Right lobe of liver (tissue), 6 donors: ENCODE measurements at regions not wholly inside any gene's neighbourhood (a gene's known extent, or its start where the extent isn't known, plus 50 kb on each side); places are given as distances from the start of the nearest gene placed in this dataset.

Experiments
- ATAC-seq, 4 donors: fragments of 200-7000 bp; cut with Tn5 transposase; one replicate each; pipeline ENCODE4 v1.9.1; 2020; ENCODE audit warnings: mild to moderate bottlenecking in 4 of 4, moderate library complexity in 4 of 4
- DNase-seq, 3 donors: peaks; one replicate each; pipeline ENCODE4 v3.0.0-alpha.2; 2020
- H3K27ac ChIP-seq, 3 donors: fragments of 200-600 bp; one replicate each; pipeline ENCODE4 v1.8.0; 2022
- H3K27me3 ChIP-seq, 2 donors: fragments of 200-600 bp; one replicate each; pipeline ENCODE4 v1.8.0; 2022
- H3K36me3 ChIP-seq, 4 donors: fragments of 200-600 bp; sonication (generic) in 1 of 4; one replicate each; pipeline versions ENCODE4 v1.5.1 to v1.8.0; 2017 to 2022; ENCODE audit warnings: control low read depth in 1 of 4
- H3K4me1 ChIP-seq, 4 donors: fragments of 200-600 bp; sonication (generic) in 1 of 4; one replicate each; pipeline versions ENCODE4 v1.5.1 to v1.8.0; 2017 to 2022; ENCODE audit warnings: control low read depth in 1 of 4
- H3K4me3 ChIP-seq, 3 donors: fragments of 200-600 bp; one replicate each; pipeline ENCODE4 v1.8.0; 2022
- H3K9me3 ChIP-seq, 4 donors: fragments of 200-600 bp; sonication (generic) in 1 of 4; one replicate each; pipeline versions ENCODE4 v1.5.1 to v1.8.0; 2017 to 2022; ENCODE audit warnings: control low read depth in 1 of 4
- POLR2A ChIP-seq: fragments of 450-650 bp; IDR thresholded peaks from one replicate; pipeline ENCODE4 v1.6.1; 2017; ENCODE audit warnings: antibody characterized with exemption, mild to moderate bottlenecking
- WGBS: methylation state at CpG from one replicate; pipeline ENCODE4 v1.1.6; 2018; ENCODE audit warnings: low coverage, low lambda C conversion rate; ENCODE audit not compliant: insufficient coverage; ENCODE audit errors: missing lambda C conversion rate; 5-methylcytosine and 5-hydroxymethylcytosine counted together
- intact Hi-C, 2 donors: fragments of 100-400 bp; cut with DNase I; formaldehyde crosslinking; loops; one replicate each; pipeline versions ENCODE4 v1.11.2 to v1.14.1; 2022
- TF ChIP-seq, protein P1 (sequence below), 4 donors: fragments of 200-600 bp in 3 of 4; fragments of 450-650 bp in 1 of 4; IDR thresholded peaks; one replicate each; pipeline versions ENCODE4 v1.5.1 to v1.8.0; 2016 to 2022; ENCODE audit warnings: antibody characterized with exemption in 4 of 4, mild to moderate bottlenecking in 2 of 4
- donor health status: DM: no; HTN: yes; CAD: no.
- donor health status: DM: no; HTN: no; CAD: no.
- donor health status: DM: no; HTN: no; CAD: no.
- donor health status: DM: no; HTN: yes; CAD: no.
- donor health status: DM: no; HTN: yes; CAD: no.

DNA sequence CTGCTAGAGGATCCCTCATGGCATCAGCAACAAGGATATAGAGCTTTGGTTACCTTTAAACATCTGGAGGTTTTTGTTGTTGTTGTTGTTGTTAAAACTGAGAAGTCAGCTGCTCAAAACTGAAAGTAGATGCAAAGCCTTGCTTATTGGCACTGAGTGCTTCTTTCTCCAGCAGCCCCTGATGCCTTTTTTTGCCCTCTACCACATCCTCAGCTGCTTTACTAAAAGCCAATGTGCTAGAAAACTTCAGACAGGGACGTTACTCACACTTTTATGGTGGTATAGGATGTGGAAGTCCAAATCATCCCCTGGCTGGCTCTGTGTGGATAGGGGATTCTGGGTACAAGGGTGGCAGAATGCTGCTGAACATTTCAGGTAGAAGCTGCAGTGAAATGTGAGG, 78.3 kb upstream of the CHST9 start:
- no peaks in the 10 kb centered on the region for H3K9me3 ChIP-seq
- no peaks in the 10 kb centered on the region for H3K27me3 ChIP-seq
- no peak overlapping the region for H3K27ac ChIP-seq
- H3K36me3 ChIP-seq = no peaks in the 10 kb centered on the region
- 64% methylated on average over 1 of the region's 1 CpG for WGBS
- no peaks in the 10 kb centered on the region for H3K4me1 ChIP-seq
- ATAC-seq = no peak
- no peak overlapping the region for H3K4me3 ChIP-seq
- no peak for DNase-seq
- intact Hi-C loops = no loop called here
- no peak for TF ChIP-seq POLR2A
- TF ChIP-seq, protein P1, sequence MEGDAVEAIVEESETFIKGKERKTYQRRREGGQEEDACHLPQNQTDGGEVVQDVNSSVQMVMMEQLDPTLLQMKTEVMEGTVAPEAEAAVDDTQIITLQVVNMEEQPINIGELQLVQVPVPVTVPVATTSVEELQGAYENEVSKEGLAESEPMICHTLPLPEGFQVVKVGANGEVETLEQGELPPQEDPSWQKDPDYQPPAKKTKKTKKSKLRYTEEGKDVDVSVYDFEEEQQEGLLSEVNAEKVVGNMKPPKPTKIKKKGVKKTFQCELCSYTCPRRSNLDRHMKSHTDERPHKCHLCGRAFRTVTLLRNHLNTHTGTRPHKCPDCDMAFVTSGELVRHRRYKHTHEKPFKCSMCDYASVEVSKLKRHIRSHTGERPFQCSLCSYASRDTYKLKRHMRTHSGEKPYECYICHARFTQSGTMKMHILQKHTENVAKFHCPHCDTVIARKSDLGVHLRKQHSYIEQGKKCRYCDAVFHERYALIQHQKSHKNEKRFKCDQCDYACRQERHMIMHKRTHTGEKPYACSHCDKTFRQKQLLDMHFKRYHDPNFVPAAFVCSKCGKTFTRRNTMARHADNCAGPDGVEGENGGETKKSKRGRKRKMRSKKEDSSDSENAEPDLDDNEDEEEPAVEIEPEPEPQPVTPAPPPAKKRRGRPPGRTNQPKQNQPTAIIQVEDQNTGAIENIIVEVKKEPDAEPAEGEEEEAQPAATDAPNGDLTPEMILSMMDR (IDR thresholded peaks at IDR 0.05) = no peak

DNA sequence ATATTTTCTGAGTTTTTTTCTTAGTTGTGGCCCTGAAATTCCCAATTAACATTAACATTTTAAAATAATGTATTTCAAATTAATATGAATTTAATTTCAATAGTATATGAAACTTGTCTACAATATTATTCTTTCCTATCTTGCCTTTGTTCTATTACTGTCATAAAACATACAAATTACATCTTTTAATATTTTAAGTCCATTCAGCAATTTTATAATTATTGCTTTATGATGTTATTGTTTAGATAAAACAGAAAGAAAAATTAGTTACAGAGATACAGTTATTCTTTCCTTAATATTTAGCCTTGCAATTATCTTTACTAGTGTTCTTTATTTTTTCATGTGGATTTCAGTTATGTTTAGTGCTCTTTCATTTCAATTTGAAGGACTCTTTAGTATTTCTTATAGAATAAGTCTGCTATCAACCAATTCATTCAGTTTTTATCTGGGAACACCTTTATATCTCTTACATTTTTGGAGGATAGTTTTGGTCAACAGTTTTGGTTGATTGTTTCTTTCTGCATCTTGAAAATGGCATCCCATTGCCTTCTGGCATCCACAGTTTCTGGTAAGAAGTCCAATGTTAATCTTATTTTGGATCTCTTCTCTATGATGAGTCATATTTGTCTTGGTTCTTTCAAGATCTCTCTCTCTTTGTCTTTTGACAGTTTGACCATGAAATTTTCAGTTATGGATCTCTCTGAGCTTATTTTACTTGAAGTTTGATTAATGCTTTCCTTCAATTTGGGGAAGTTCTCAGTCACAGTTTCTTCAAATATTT, 76.9 kb upstream of the CHST9 start:
- no peak for TF ChIP-seq POLR2A
- TF ChIP-seq, protein P1 (IDR thresholded peaks at IDR 0.05) = no peak
- Histone ChIP-seq H3K36me3 (no peaks in the 10 kb centered on the region), H3K4me3 (no peak overlapping the region), H3K9me3 (no peaks in the 10 kb centered on the region), H3K27me3 (no peaks in the 10 kb centered on the region), H3K27ac (no peak overlapping the region), H3K4me1 (no peaks in the 10 kb centered on the region)
- ATAC-seq = no peak
- intact Hi-C loops = no loop called here
- DNase-seq = no peak

DNA sequence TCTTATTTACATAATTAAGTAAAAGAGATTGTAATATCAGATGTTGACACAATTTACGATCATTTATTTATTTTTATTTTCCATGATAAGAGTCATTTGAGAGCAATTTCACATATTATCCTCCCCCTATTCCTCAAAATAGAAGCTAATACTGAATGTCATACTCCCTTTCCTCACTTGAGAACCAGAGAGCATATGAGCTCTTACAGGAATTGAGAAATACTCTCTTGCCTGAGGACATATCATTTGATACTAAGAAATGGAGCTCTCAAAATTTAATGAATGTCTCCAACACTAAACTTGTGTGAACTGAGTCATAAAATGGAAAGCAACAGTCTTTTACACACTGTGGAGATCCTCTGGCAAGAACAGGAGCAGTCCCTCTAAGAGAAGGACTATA, 68.5 kb upstream of the CHST9 start:
- intact Hi-C loops = no loop called here
- H3K9me3 ChIP-seq = no peaks in the 10 kb centered on the region
- no peaks in the 10 kb centered on the region for H3K27me3 ChIP-seq
- H3K36me3 ChIP-seq = no peaks in the 10 kb centered on the region
- H3K4me1 ChIP-seq = no peaks in the 10 kb centered on the region
- WGBS = 36% methylated on average over 1 of the region's 1 CpG
- TF ChIP-seq POLR2A = no peak
- TF ChIP-seq, protein P1 (IDR thresholded peaks at IDR 0.05) = no peak
- no peak for ATAC-seq
- no peak overlapping the region for H3K27ac ChIP-seq
- H3K4me3 ChIP-seq = no peak overlapping the region
- DNase-seq = no peak

DNA sequence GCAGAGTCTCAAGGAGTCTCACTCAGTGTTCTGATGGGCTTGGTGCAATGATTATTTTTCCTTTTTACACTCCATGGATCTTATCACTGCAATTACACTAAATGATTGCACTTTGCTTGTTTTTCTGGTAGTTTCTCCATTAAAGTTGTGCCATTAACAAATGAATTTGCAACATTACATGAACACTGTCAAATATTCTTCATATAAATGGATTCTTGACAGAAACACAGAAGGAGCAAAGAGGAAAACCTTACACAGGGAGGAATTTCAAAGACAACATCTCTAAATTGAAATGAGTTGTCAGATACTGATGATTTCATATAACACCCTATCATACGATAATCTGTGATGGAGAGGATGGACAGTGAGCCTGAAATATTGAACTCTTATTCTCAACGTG, 65.4 kb upstream of the CHST9 start:
- 88% methylated on average over 2 of the region's 2 CpGs for WGBS
- ATAC-seq = no peak
- no peaks in the 10 kb centered on the region for H3K9me3 ChIP-seq

More for the DNA sequence above, 65.4 kb upstream of the CHST9 start:
- Histone ChIP-seq H3K4me1 (no peaks in the 10 kb centered on the region), H3K36me3 (no peaks in the 10 kb centered on the region), H3K27ac (no peak overlapping the region), H3K27me3 (no peaks in the 10 kb centered on the region), H3K4me3 (no peak overlapping the region)
- no peak for TF ChIP-seq POLR2A
- TF ChIP-seq, protein P1 (IDR thresholded peaks at IDR 0.05) = no peak
- intact Hi-C loops = no loop called here
- no peak for DNase-seq
